ENCODE measurements at regions not wholly inside any gene's neighbourhood (a gene's known extent, or its start where the extent isn't known, plus 50 kb on each side); places are given as distances from the start of the nearest gene placed in this dataset.

DNA sequence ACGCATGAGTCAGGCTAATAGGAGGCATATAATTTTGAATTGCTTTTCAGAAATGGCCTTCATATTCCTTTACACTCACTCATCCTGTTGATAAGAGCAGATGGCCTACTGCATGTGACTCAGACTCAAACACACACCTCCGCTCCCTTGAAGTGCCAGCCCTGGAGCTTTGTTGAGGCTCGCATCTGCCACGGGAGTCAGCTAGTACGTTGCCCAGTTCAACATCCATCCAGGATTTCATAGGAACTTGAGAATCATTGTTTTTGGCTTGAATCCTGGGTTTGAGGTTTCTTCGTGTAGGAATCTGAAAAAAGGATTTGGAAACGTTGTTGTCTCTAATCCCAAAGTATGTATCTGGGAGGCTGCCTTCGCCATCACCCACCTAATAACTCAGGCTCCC lies 87.4 kb upstream of the JAG1 start:
- TF ChIP-seq, protein P1, sequence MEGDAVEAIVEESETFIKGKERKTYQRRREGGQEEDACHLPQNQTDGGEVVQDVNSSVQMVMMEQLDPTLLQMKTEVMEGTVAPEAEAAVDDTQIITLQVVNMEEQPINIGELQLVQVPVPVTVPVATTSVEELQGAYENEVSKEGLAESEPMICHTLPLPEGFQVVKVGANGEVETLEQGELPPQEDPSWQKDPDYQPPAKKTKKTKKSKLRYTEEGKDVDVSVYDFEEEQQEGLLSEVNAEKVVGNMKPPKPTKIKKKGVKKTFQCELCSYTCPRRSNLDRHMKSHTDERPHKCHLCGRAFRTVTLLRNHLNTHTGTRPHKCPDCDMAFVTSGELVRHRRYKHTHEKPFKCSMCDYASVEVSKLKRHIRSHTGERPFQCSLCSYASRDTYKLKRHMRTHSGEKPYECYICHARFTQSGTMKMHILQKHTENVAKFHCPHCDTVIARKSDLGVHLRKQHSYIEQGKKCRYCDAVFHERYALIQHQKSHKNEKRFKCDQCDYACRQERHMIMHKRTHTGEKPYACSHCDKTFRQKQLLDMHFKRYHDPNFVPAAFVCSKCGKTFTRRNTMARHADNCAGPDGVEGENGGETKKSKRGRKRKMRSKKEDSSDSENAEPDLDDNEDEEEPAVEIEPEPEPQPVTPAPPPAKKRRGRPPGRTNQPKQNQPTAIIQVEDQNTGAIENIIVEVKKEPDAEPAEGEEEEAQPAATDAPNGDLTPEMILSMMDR (conservative IDR thresholded peaks at IDR 0.05; ENCODE audit: low read length), result no peak
- TF ChIP-seq EZH2phosphoT487 (IDR thresholded peaks at IDR 0.05; ENCODE audit: borderline replicate concordance, low read depth, low read length), result no peak
